ENCODE measurements at regions not wholly inside any gene's neighbourhood (a gene's known extent, or its start where the extent isn't known, plus 50 kb on each side); places are given as distances from the start of the nearest gene placed in this dataset.

GRCh38 chr12:89783359-89784060 is 74.9 kb upstream of the ATP2B1 start:
- no peaks in the 10 kb centered on the region for H3K27me3 ChIP-seq (ENCODE audit: control insufficient read depth, insufficient read depth, low read length)
- H3K4me2 ChIP-seq (ENCODE audit: low read length), result peak overlapping the region; percentile 57
- H3K9me3 ChIP-seq (replicated peaks; ENCODE audit: low read length), result peaks cover 4% of the 10 kb centered on the region
- H3K36me3 ChIP-seq (ENCODE audit: insufficient read depth, low read length), result no peaks in the 10 kb centered on the region
- H3K4me1 ChIP-seq (ENCODE audit: control insufficient read depth, insufficient read depth, low read length), result peaks cover 25% of the 10 kb centered on the region
- H3K4me3 ChIP-seq (ENCODE audit: low read length), result peak overlapping the region; percentile 31
- H3K9ac ChIP-seq (ENCODE audit: low read depth, low read length), result peak overlapping the region; percentile 63

- peak overlapping the region; percentile 2 for H3K4me3 ChIP-seq (ENCODE audit: low read length)
Observed at GRCh38 chr12:89782807-89783206, 74.2 kb upstream of the ATP2B1 start.

GRCh38 chr12:89781946-89782550 is 73.4 kb upstream of the ATP2B1 start:
- Histone ChIP-seq H3K9ac (ENCODE audit: low read depth, low read length) (peak overlapping the region; percentile 63), H3K27me3 (ENCODE audit: control insufficient read depth, insufficient read depth, low read length) (no peaks in the 10 kb centered on the region), H3K36me3 (ENCODE audit: insufficient read depth, low read length) (no peaks in the 10 kb centered on the region), H3K4me3 (ENCODE audit: low read length) (no peak overlapping the region), H3K4me2 (ENCODE audit: low read length) (peak overlapping the region; percentile 57), H3K9me3 (replicated peaks; ENCODE audit: low read length) (peaks cover 4% of the 10 kb centered on the region), H3K4me1 (ENCODE audit: control insufficient read depth, insufficient read depth, low read length) (peaks cover 29% of the 10 kb centered on the region)

More at GRCh38 chr12:89782807-89783206, 74.2 kb upstream of the ATP2B1 start:
- no peaks in the 10 kb centered on the region for H3K36me3 ChIP-seq (ENCODE audit: insufficient read depth, low read length)
- peak overlapping the region; percentile 57 for H3K4me2 ChIP-seq (ENCODE audit: low read length)
- H3K4me1 ChIP-seq (ENCODE audit: control insufficient read depth, insufficient read depth, low read length), result peaks cover 25% of the 10 kb centered on the region
- no peaks in the 10 kb centered on the region for H3K27me3 ChIP-seq (ENCODE audit: control insufficient read depth, insufficient read depth, low read length)
- peak overlapping the region; percentile 63 for H3K9ac ChIP-seq (ENCODE audit: low read depth, low read length)
- peaks cover 4% of the 10 kb centered on the region for H3K9me3 ChIP-seq (replicated peaks; ENCODE audit: low read length)

GRCh38 chr12:89781156-89781555 is 72.5 kb upstream of the ATP2B1 start:
- Histone ChIP-seq H3K9me3 (replicated peaks; ENCODE audit: low read length) (no peaks in the 10 kb centered on the region), H3K4me2 (ENCODE audit: low read length) (no peak overlapping the region), H3K9ac (ENCODE audit: low read depth, low read length) (no peak overlapping the region), H3K27me3 (ENCODE audit: control insufficient read depth, insufficient read depth, low read length) (no peaks in the 10 kb centered on the region), H3K4me1 (ENCODE audit: control insufficient read depth, insufficient read depth, low read length) (peaks cover 30% of the 10 kb centered on the region), H3K36me3 (ENCODE audit: insufficient read depth, low read length) (no peaks in the 10 kb centered on the region), H3K4me3 (ENCODE audit: low read length) (no peak overlapping the region)

GRCh38 chr12:89779090-89779489 is 70.5 kb upstream of the ATP2B1 start:
- no peak overlapping the region for H3K4me3 ChIP-seq (ENCODE audit: low read length)
- no peak overlapping the region for H3K9ac ChIP-seq (ENCODE audit: low read depth, low read length)
- peaks cover 50% of the 10 kb centered on the region for H3K4me1 ChIP-seq (ENCODE audit: control insufficient read depth, insufficient read depth, low read length)
- H3K36me3 ChIP-seq (ENCODE audit: insufficient read depth, low read length), result no peaks in the 10 kb centered on the region
- no peak overlapping the region for H3K4me2 ChIP-seq (ENCODE audit: low read length)
- no peaks in the 10 kb centered on the region for H3K9me3 ChIP-seq (replicated peaks; ENCODE audit: low read length)
- H3K27me3 ChIP-seq (ENCODE audit: control insufficient read depth, insufficient read depth, low read length), result no peaks in the 10 kb centered on the region

- H3K4me3 ChIP-seq (ENCODE audit: low read length), result no peak overlapping the region
- H3K9me3 ChIP-seq (replicated peaks; ENCODE audit: low read length), result no peaks in the 10 kb centered on the region
- no peak overlapping the region for H3K4me2 ChIP-seq (ENCODE audit: low read length)
- H3K36me3 ChIP-seq (ENCODE audit: insufficient read depth, low read length), result no peaks in the 10 kb centered on the region
- H3K27me3 ChIP-seq (ENCODE audit: control insufficient read depth, insufficient read depth, low read length), result no peaks in the 10 kb centered on the region
- H3K4me1 ChIP-seq (ENCODE audit: control insufficient read depth, insufficient read depth, low read length), result peaks cover 38% of the 10 kb centered on the region
- H3K9ac ChIP-seq (ENCODE audit: low read depth, low read length), result no peak overlapping the region
Observed at GRCh38 chr12:89777733-89778379, 69.2 kb upstream of the ATP2B1 start.

GRCh38 chr12:89775986-89776365 is 67.3 kb upstream of the ATP2B1 start:
- no peaks in the 10 kb centered on the region for H3K9me3 ChIP-seq (replicated peaks; ENCODE audit: low read length)
- peak overlapping the region; percentile 56 for H3K4me2 ChIP-seq (ENCODE audit: low read length)
- no peak overlapping the region for H3K4me3 ChIP-seq (ENCODE audit: low read length)
- no peaks in the 10 kb centered on the region for H3K36me3 ChIP-seq (ENCODE audit: insufficient read depth, low read length)
- peak overlapping the region; percentile 56 for H3K9ac ChIP-seq (ENCODE audit: low read depth, low read length)
- peaks cover 31% of the 10 kb centered on the region for H3K4me1 ChIP-seq (ENCODE audit: control insufficient read depth, insufficient read depth, low read length)
- H3K27me3 ChIP-seq (ENCODE audit: control insufficient read depth, insufficient read depth, low read length), result no peaks in the 10 kb centered on the region

GRCh38 chr12:89775063-89775985 is 66.7 kb upstream of the ATP2B1 start:
- H3K4me1 ChIP-seq (ENCODE audit: control insufficient read depth, insufficient read depth, low read length), result peaks cover 37% of the 10 kb centered on the region
- no peaks in the 10 kb centered on the region for H3K36me3 ChIP-seq (ENCODE audit: insufficient read depth, low read length)
- no peaks in the 10 kb centered on the region for H3K9me3 ChIP-seq (replicated peaks; ENCODE audit: low read length)
- H3K27me3 ChIP-seq (ENCODE audit: control insufficient read depth, insufficient read depth, low read length), result no peaks in the 10 kb centered on the region
- peak overlapping the region; percentile 56 for H3K4me2 ChIP-seq (ENCODE audit: low read length)
- peak overlapping the region; percentile 56 for H3K9ac ChIP-seq (ENCODE audit: low read depth, low read length)
- peak overlapping the region; percentile 14 for H3K4me3 ChIP-seq (ENCODE audit: low read length)

GRCh38 chr12:89774645-89775044 is 66.0 kb upstream of the ATP2B1 start:
- Histone ChIP-seq H3K27me3 (ENCODE audit: control insufficient read depth, insufficient read depth, low read length) (no peaks in the 10 kb centered on the region), H3K4me2 (ENCODE audit: low read length) (peak overlapping the region; percentile 56), H3K4me1 (ENCODE audit: control insufficient read depth, insufficient read depth, low read length) (peaks cover 44% of the 10 kb centered on the region), H3K9me3 (replicated peaks; ENCODE audit: low read length) (no peaks in the 10 kb centered on the region), H3K36me3 (ENCODE audit: insufficient read depth, low read length) (no peaks in the 10 kb centered on the region), H3K9ac (ENCODE audit: low read depth, low read length) (peak overlapping the region; percentile 54), H3K4me3 (ENCODE audit: low read length) (no peak overlapping the region)

GRCh38 chr12:89770391-89770790 is 61.8 kb upstream of the ATP2B1 start:
- Histone ChIP-seq H3K4me2 (ENCODE audit: low read length) (no peak overlapping the region), H3K9me3 (replicated peaks; ENCODE audit: low read length) (no peaks in the 10 kb centered on the region), H3K27me3 (ENCODE audit: control insufficient read depth, insufficient read depth, low read length) (no peaks in the 10 kb centered on the region), H3K36me3 (ENCODE audit: insufficient read depth, low read length) (no peaks in the 10 kb centered on the region), H3K9ac (ENCODE audit: low read depth, low read length) (no peak overlapping the region), H3K4me3 (ENCODE audit: low read length) (no peak overlapping the region), H3K4me1 (ENCODE audit: control insufficient read depth, insufficient read depth, low read length) (peaks cover 43% of the 10 kb centered on the region)

- Histone ChIP-seq H3K9me3 (replicated peaks; ENCODE audit: low read length) (no peaks in the 10 kb centered on the region), H3K9ac (ENCODE audit: low read depth, low read length) (peak overlapping the region; percentile 40), H3K4me3 (ENCODE audit: low read length) (no peak overlapping the region), H3K4me1 (ENCODE audit: control insufficient read depth, insufficient read depth, low read length) (peaks cover 34% of the 10 kb centered on the region), H3K4me2 (ENCODE audit: low read length) (peak overlapping the region; percentile 7), H3K36me3 (ENCODE audit: insufficient read depth, low read length) (no peaks in the 10 kb centered on the region), H3K27me3 (ENCODE audit: control insufficient read depth, insufficient read depth, low read length) (no peaks in the 10 kb centered on the region)
Observed at GRCh38 chr12:89769483-89769818, 60.8 kb upstream of the ATP2B1 start.
